ENCODE measurements at regions not wholly inside any gene's neighbourhood (a gene's known extent, or its start where the extent isn't known, plus 50 kb on each side); places are given as distances from the start of the nearest gene placed in this dataset.

- Histone ChIP-seq H3K36me3 (no peaks in the 10 kb centered on the region), H3K27ac (no peak overlapping the region), H3K27me3 (no peaks in the 10 kb centered on the region), H3K4me3 (replicated peaks in 1 of 3) (no peak overlapping the region), H3K4me1 (peaks cover 0 to 5% of the 10 kb centered on the region in 2 donors), H3K9me3 (no peaks in the 10 kb centered on the region)
- 80 to 90% methylated on average over 4 of the region's 4 CpGs for WGBS, 2 donors
- no peak for TF ChIP-seq CTCF (IDR thresholded peaks at IDR 0.05)
- no peak for TF ChIP-seq POLR2A (IDR thresholded peaks at IDR 0.05)
- DNase-seq: no peak
- intact Hi-C loops (cut with DNase I): no loop called here
Measured at GRCh38 chr7:67573639-67574038, 577.0 kb downstream of the TYW1 start.

GRCh38 chr7:67588631-67589030, 592.0 kb downstream of the TYW1 start:
- WGBS, 2 donors: 86 to 88% methylated on average over 5 of the region's 5 CpGs
- Histone ChIP-seq H3K4me1 (no peaks in the 10 kb centered on the region), H3K9me3 (no peaks in the 10 kb centered on the region), H3K27me3 (no peaks in the 10 kb centered on the region), H3K36me3 (no peaks in the 10 kb centered on the region), H3K4me3 (replicated peaks in 1 of 3) (no peak overlapping the region), H3K27ac (no peak overlapping the region)
- DNase-seq: no peak
- no peak for TF ChIP-seq CTCF (IDR thresholded peaks at IDR 0.05)
- no peak for TF ChIP-seq POLR2A (IDR thresholded peaks at IDR 0.05)
- intact Hi-C loops (cut with DNase I): no loop called here

GRCh38 chr7:67589183-67589582, 592.5 kb downstream of the TYW1 start:
- H3K4me1 ChIP-seq: no peaks in the 10 kb centered on the region
- whole genome bisulfite sequencing, 2 donors: 78 to 79% methylated on average over 10 of the region's 10 CpGs
- H3K27me3 ChIP-seq: no peaks in the 10 kb centered on the region
- no peak for DNase-seq
- H3K9me3 ChIP-seq: no peaks in the 10 kb centered on the region
- H3K27ac ChIP-seq: no peak overlapping the region
- no peaks in the 10 kb centered on the region for H3K36me3 ChIP-seq
- H3K4me3 ChIP-seq (replicated peaks in 1 of 3): no peak overlapping the region
- intact Hi-C loops (cut with DNase I): no loop called here
- no peak for TF ChIP-seq CTCF (IDR thresholded peaks at IDR 0.05)
- no peak for TF ChIP-seq POLR2A (IDR thresholded peaks at IDR 0.05)

- WGBS, 2 donors: 83 to 87% methylated on average over 3 of the region's 3 CpGs
- Histone ChIP-seq H3K9me3 (no peaks in the 10 kb centered on the region), H3K27ac (no peak overlapping the region), H3K36me3 (no peaks in the 10 kb centered on the region), H3K27me3 (no peaks in the 10 kb centered on the region), H3K4me1 (no peaks in the 10 kb centered on the region), H3K4me3 (replicated peaks in 1 of 3) (no peak overlapping the region)
- TF ChIP-seq CTCF (IDR thresholded peaks at IDR 0.05) (no peak), POLR2A (IDR thresholded peaks at IDR 0.05) (no peak)
- intact Hi-C loops (cut with DNase I): no loop called here
- DNase-seq: no peak
Measured at GRCh38 chr7:67590649-67591048, 594.0 kb downstream of the TYW1 start.

- Histone ChIP-seq H3K4me3 (replicated peaks in 1 of 3) (no peak overlapping the region), H3K9me3 (no peaks in the 10 kb centered on the region), H3K4me1 (no peaks in the 10 kb centered on the region), H3K27me3 (no peaks in the 10 kb centered on the region), H3K36me3 (no peaks in the 10 kb centered on the region), H3K27ac (no peak overlapping the region)
- no peak for DNase-seq
- TF ChIP-seq CTCF (IDR thresholded peaks at IDR 0.05) (no peak), POLR2A (IDR thresholded peaks at IDR 0.05) (no peak)
- intact Hi-C loops (cut with DNase I): no loop called here
- WGBS, 2 donors: 30 to 41% methylated on average over 6 of the region's 6 CpGs
Measured at GRCh38 chr7:67593794-67594193, 597.2 kb downstream of the TYW1 start.
